ENCODE measurements at regions not wholly inside any gene's neighbourhood (a gene's known extent, or its start where the extent isn't known, plus 50 kb on each side); places are given as distances from the start of the nearest gene placed in this dataset.
"Not testable (repeated sequence)": the region's sequence is repeated elsewhere in the genome, so short reads cannot be mapped to it uniquely, and the experiment has no call there.

DNA sequence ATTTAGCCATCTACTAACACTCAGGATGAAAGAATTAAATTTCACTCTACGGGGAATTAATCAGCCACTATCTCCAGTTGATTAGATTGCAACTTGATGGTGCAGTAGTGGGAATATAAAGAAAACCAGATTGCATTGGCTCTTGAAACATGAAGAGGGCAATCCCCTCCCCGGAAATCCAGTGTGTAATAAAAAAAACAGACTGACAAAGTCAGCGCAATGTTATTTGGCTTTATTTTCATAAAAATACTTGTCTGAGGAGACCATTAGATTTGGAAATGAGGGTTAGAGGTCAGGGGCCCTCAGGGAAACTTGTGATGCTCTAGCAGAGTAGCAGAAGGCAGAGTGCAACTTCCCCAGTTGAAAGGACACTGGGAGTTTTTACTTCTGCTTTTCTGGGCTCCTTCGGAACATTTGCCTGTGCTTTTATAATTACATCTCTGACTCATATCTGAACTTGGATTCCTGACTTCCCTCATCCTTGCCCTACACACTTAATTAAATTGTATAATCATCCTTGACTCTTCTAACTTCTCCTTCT lies 326.8 kb downstream of the TUSC7 start:
- DNase-seq (ENCODE audit: low spot score) (peak; percentile 79), ATAC-seq (peak; percentile 98)
- intact Hi-C loops (cut with DNase I) = no loop called here

DNA sequence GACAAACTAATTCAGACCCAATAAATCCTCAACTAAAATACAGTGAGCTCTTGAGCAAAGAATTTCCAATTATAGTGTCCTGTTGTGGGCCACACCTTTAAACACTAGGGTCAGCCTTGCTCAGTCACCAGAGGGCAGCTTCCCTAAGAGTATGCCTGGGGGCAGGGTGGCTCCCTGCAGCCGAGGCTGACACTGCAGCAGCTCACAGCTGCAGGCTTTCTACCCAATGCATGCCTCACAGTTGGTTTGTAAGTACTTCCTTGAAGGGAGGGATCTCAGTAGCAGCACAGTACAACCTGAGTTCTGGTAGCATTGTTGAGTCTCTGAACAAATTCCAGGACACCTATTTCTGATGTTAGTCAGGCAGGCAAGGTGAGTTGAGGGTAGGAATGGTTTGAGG lies 335.6 kb downstream of the TUSC7 start:
- ATAC-seq = peak; percentile 72
- intact Hi-C loops (cut with DNase I) = no loop called here
- DNase-seq (ENCODE audit: low spot score) = no peak

DNA sequence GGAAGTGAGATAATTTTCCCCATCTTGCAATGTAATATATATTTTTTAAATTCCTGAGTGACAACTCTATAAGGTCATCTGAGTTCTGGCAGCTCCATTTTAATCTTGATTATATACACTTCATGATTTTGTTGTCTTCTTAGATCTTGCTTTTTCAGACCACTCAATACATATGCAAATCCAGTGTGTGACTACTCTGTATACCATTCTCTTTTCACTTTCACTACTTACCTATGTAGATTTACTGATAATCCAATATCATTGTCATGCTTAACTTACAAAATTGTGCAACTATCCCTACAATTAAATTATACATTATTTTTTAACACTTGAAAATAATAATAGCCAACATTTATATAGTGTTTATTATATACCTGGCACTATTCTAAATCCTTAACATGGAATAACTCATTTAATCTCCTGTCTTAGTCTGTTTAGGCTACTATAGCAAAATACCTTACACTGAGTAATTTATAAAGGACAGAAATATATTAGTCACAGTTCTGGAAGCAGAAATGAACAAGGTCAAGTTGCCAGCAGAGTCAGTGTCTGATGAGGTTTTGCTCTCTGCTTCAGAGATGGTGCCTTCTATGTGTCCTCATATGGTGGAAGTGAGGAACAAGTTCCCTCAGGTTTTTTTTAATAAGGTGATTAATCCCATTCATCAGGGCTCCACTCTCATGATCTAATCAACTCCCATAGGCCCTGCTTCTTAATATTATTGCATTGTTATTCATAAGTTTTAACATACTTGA lies 338.5 kb downstream of the TUSC7 start:
- ATAC-seq (no peak), DNase-seq (ENCODE audit: low spot score) (no peak)
- intact Hi-C loops (cut with DNase I) = no loop called here

DNA sequence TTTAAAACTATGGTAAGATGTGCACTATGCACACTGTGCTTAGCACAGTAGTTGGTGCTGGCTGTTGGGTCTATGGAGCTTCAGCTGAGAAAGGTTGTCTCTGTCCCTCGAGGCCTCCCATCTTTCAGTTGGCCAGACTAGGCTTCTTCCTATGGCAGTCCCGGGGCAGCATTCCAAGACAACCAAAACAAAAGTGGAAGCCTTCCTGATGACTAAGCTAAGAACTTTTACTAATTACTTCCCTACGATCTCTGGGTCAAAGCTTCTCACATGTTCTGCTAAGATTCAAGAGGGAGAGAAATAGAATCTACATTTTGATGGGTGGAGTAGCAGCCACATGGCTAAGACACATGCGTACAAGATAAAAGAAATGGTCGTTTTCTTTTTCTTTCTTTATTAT lies 342.8 kb downstream of the TUSC7 start:
- intact Hi-C loops (cut with DNase I) = no loop called here
- DNase-seq (ENCODE audit: low spot score) = no peak
- peak; percentile 34 for ATAC-seq

DNA sequence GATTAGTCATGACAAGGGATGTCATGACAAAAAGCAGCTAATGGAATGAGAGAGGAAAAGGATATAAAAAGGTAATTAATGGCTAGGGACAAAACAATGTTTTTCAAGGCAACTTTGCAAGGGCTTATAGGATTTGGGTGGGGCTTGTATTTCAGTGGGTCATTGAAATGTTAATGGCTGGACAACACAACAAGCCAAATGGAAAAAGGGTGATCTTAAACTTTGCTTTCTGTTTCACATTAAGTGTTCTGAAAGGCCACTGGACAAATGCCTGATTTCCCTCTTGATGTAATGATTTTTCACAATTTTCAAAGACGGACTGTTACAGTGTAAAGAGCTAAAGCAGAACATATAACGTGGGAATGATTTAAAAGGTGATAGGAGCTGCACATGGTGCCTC lies 345.0 kb downstream of the TUSC7 start:
- intact Hi-C loops (cut with DNase I) = no loop called here
- ATAC-seq (no peak), DNase-seq (ENCODE audit: low spot score) (no peak)

DNA sequence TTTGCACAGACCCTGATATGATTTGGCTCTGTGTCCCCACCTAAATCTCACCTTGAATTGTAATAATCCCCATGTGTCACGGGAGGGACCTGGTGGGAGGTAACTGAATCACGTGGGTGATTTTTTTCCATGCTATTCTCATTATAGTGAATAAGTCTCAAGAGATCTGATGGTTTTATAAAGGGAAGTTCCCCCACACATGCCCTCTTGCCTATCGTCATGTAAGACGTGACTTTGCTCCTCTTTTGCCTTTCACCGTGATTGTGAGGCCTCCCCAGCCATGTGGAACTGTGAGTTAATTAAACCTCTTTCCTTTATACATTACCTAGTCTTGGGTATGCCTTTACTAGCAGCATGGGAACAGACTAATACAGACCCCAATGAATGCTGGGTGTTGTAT lies 347.4 kb downstream of the TUSC7 start:
- intact Hi-C loops (cut with DNase I); ATAC-seq; DNase-seq (ENCODE audit: low spot score): not testable (repeated sequence)

DNA sequence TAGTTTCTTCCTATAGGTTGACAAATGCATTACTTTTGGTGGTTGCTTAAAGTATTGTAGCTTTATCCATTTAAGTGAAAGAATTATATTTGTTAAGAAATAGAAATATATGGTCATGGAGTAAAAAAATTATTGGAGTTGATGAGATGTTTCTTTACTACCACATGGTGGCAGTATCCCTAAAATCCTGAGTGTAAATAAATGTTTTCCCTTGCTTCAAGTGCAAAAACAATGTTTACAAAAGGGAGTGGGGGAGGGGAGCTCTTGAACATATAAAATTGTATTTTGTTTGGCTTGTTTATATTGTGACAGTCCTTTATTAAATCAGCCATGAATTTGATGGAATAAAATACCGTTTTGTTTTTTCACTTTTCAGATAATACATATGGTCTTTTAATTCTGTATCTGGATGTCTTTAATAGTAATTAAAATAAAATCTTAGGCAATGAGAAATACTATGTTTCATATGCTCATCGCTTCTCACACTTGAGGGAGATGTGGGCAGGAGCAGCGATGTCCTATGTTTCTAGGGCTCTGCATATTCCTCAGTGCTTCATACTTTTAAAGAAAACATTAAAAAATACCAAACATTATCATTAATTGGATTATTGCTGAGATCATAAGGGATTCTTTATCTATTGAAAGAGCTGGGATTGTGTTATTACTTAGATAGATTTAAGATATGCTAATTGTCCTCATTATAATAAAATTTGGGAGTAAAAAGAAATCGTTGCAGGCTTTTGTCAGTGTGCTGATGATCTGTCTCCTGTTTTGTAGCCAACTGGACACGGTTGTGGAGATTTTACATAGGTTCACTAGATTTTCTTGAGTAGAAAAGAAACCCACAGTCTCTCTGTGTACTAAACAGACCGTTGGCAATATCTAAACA lies 349.7 kb downstream of the TUSC7 start:
- intact Hi-C loops (cut with DNase I) = no loop called here
- DNase-seq (ENCODE audit: low spot score) = no peak

DNA sequence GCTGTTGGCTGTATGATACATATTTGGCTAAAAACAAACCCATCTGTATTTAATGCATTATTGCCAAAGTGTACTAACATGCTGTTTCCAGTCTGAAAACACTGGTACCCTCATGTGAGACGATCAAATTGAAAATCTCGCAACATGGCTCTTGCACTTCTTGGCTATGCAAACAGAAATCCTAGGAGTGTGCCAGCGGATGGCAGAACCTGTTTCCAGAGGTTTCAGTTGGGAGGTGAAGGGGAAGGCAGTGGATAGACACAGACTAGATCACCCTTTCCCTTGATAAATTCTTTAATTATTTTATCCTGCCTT lies 350.3 kb downstream of the TUSC7 start:
- ATAC-seq = no peak
- intact Hi-C loops (cut with DNase I) = no loop called here
- DNase-seq (ENCODE audit: low spot score) = no peak

More for the DNA sequence above, 349.7 kb downstream of the TUSC7 start:
- ATAC-seq = no peak

DNA sequence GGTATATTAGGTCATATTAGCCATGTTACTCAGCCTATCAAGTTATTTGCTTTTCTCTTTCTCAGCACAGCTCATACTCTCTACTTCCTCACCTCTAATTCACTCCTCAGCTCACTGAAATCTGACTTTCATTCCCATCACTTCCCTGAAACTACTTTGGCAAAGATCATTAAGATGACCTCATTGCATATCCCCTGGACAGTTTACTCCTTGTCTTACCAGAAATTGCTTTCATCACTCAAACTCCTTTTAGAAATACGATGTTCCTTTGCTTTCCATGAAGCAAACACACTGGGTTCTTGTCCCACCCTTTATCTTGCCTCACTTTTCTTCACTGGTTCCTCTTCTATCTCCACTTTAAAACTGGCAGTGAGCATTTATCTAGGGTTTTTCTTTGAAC lies 354.4 kb downstream of the TUSC7 start:
- DNase-seq (ENCODE audit: low spot score) = no peak
- peak; percentile 82 for ATAC-seq
- intact Hi-C loops (cut with DNase I) = no loop called here

DNA sequence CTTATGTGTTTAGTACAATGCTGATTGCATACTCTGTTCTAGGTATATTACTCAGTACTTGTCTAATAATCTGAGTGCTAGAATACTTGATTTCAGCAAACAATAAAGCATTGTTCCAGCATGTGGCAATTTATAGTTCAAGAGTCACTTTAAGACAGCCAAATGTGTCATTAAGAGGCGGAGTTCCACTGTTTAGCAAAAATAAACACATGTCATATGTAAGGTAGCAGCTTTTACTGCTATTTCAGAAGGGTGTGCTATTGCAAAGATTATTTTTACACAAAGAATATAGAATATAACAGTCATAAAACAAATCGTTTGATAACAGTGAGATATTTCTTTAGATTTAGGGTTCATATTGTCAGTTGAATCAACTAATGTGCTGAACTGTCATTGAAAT lies 358.7 kb downstream of the TUSC7 start:
- no peak for DNase-seq (ENCODE audit: low spot score)
- intact Hi-C loops (cut with DNase I) = no loop called here
- no peak for ATAC-seq

DNA sequence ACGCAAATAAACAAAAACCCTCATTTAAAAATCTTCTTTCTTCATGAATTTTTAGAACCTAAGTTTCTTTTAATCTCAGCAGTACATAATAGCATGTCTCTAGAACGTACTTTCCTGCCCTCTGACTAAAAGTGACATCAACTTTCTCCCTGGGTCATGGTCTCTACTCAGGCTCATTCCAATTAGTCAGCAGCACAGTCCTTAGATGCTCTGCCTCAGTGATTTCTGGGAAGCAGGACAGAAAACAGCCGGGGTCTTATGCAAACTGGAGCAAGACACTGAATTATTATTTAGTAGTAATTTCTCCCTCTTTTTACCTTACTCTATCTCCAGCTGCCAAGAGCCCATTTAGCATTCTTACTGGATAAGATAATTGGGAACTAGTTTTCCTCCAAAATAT lies 365.2 kb downstream of the TUSC7 start:
- no peak for ATAC-seq
- intact Hi-C loops (cut with DNase I) = no loop called here
- no peak for DNase-seq (ENCODE audit: low spot score)

DNA sequence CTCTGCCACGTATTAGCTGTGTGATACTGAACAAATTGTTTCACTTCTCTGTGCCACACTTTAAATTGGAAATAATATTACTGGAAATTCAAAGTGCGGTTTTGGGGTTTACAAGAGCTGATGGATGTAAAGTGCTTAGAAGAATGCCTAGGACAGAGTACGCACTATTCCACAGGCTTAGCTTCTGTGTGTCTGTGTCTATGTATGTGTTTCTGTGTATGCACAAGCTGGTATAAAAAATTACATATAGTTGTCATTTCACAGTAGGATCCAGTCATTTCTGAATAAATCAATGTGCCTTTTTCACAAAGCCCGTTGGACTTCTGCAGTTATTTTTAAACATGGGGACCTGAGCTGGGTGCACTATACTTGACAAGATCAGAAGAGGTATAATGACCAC lies 370.4 kb downstream of the TUSC7 start:
- ATAC-seq = no peak
- intact Hi-C loops (cut with DNase I) = no loop called here

DNA sequence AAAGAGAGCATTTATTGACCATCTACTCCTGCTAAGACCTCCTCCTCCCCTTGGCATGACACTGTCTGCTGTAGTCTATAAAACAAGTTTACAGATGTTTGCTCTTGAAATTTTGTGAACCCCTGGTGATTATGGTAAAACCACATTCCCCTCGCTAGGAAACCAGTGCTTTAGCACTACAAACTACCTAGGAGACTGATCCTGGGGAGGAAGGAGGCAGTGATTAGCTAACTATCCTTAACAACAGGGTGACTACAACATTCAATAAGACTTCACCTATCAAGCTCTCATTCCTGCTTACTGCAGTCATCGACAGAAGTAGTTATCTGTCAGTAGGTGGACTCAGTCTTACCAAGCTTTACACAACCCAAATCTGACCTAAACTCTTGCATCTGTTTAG lies 371.3 kb downstream of the TUSC7 start:
- DNase-seq (ENCODE audit: low spot score) = no peak
- no peak for ATAC-seq

More for the DNA sequence above, 370.4 kb downstream of the TUSC7 start:
- no peak for DNase-seq (ENCODE audit: low spot score)

DNA sequence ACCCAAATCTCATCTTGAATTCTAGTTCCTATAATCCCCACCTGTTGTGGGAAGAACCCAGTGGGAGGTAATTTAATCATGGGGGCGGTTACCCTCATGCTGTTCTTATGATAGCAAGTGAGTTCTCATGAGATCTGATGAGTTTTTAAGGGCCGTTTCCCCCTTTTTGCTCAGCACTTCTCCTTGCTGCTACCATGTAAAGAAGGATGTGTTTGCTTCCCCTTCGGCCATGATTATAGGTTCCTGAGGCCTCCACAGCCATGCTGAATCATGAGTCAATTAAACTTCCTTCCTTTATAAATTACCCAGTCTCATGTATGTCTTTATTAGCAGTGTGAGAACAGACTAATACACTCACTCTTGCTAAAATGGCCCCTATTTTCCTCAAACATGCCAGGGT lies 374.7 kb downstream of the TUSC7 start:
- intact Hi-C loops (cut with DNase I) = no loop called here

More for the DNA sequence above, 371.3 kb downstream of the TUSC7 start:
- intact Hi-C loops (cut with DNase I) = no loop called here

DNA sequence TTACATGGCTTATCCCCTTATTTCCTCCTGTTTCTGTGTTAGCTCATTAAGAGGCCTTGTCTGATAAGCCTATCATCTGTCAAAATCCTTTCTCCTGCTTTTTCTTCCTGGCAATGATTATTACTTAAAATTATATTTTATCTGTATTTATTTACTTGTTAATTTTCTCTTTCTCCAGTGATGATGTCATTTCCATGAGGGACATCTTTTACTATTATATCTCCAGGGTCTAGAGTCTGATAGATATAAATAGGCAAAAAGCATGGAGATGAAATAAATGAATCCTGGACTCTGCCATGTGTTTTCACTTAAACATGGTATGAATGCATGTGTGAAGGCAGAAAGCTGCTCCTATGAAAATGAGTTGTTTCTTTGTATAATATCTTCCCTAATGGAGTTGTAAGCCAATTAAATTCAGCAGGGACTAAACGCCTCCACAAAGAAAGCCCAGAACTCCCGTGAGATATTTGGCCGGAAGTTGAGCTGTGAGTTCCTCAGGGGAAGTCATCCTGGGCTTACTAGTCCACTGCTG lies 375.2 kb downstream of the TUSC7 start:
- intact Hi-C loops (cut with DNase I) = no loop called here
- ATAC-seq (no peak), DNase-seq (ENCODE audit: low spot score) (no peak)

More for the DNA sequence above, 374.7 kb downstream of the TUSC7 start:
- DNase-seq (ENCODE audit: low spot score) (no peak), ATAC-seq (no peak)

DNA sequence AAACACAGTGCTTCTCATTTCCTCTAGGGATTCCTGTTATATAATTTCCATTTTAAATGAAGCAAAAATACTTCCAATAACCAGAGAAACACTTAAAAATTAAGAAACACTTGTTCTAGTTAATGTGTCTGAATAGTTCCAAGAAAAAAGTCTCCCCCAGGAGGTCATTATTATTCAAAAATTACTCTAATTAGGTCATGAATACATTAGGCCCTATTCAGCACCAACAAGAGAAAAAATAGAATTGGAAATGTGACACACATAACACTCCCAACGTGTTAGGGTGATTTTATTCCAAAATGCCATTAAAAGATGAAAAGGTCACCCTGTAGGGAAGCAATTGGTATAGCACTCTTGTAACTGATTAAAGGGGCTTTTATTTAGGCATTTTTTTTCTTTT lies 382.1 kb downstream of the TUSC7 start:
- intact Hi-C loops (cut with DNase I) = no loop called here
- no peak for DNase-seq (ENCODE audit: low spot score)
- no peak for ATAC-seq

DNA sequence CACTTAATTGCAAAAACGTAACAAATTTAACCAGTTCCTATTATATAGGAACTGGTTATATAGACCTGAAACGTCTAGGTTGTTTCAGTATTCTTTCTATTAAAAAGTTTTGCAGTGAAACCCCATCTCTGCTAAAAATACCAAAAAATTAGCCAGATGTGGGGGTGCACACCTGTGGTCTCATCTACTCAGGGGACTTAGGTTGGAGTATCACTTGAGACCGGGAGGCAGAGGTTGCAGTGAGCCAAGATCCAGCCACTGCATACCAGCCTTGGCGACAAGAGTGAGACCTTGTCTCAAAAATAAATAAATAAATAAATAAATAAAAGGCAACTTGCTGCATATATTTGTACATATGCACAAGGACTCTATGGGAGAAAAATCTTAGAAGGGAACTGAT lies 387.0 kb downstream of the TUSC7 start:
- ATAC-seq (no peak), DNase-seq (ENCODE audit: low spot score) (no peak)
- intact Hi-C loops (cut with DNase I) = no loop called here

DNA sequence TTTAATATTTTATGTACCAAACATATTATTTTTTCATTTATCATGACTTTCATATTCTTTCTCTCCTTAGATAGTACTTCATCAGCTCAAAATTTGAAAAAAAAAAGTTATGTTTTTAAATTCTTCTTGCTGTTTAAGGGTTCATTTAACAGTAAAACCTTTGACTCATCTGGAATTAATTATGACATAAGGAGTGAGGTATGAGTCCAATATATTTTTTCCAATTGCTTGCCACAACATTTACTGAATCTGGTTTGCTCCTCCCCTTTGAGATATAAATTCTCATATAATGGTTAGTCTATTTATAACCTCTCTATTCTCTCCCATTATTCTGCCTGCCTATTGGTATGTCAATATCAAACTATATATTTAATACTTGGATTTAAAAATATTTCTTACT lies 387.8 kb downstream of the TUSC7 start:
- ATAC-seq = no peak
- no peak for DNase-seq (ENCODE audit: low spot score)
- intact Hi-C loops (cut with DNase I) = no loop called here

DNA sequence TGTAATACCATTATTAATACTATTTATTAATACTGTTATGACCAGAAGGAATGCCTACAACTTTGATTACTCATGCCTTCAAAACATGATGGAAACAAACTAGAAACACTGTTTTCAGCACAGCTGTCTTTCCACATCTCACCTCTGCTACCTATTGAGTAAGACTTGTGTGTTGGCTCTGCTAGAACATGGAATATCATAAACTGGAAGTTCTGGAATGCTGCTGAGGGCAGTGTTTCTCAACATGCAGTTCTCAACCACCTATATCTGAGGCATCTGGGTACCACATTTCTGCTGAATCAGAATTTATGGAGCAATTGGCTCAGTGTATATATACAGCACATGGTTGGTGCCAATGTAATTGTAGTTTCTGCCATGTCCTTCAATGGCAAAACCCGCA lies 392.1 kb downstream of the TUSC7 start:
- intact Hi-C loops (cut with DNase I) = no loop called here
- ATAC-seq (no peak), DNase-seq (ENCODE audit: low spot score) (no peak)

DNA sequence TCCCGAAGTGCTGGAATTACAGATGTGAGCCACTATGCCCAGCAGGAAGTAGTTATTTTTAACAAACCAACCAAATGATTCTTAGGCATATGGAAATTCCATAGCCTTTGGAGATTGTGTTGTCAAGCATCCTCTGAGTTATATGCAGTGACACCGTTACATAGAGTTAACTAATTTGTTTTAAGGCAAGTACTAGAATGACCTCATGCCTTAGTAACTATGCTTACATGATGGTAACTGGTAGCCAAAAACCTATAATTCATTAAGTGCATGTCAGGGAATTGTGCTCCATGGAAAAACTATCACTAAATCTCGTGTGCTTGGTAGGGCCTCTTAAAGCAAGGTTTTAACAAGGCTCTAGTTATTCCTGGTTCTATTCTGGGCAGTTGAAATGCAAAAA lies 392.8 kb downstream of the TUSC7 start:
- no peak for DNase-seq (ENCODE audit: low spot score)

More for the DNA sequence above, 392.8 kb downstream of the TUSC7 start:
- intact Hi-C loops (cut with DNase I) = no loop called here
- no peak for ATAC-seq

All from sciatic nerve (tissue), 2 donors.